Parathyroid adenoma (tissue), 2 donors: ENCODE measurements at regions not wholly inside any gene's neighbourhood (a gene's known extent, or its start where the extent isn't known, plus 50 kb on each side); places are given as distances from the start of the nearest gene placed in this dataset.

Experiments used
- H2AFZ ChIP-seq: fragments of 300-600 bp; sonication (generic); one replicate; pipeline ENCODE4 v1.7.0; 2017; ENCODE audit warnings: antibody characterized with exemption, mild to moderate bottlenecking
- H3K27ac ChIP-seq: fragments of 300-600 bp; sonication (generic); one replicate; pipeline ENCODE4 v1.7.0; 2017
- H3K27me3 ChIP-seq: fragments of 300-600 bp; sonication (generic); one replicate; pipeline ENCODE4 v1.7.0; 2017; ENCODE audit warnings: low read length; ENCODE audit not compliant: control insufficient read depth, insufficient read depth
- H3K36me3 ChIP-seq: fragments of 300-600 bp; sonication (generic); one replicate; pipeline ENCODE4 v1.7.0; 2017; ENCODE audit warnings: low read length; ENCODE audit not compliant: control insufficient read depth, insufficient read depth
- H3K4me1 ChIP-seq: fragments of 300-600 bp; sonication (generic); one replicate; pipeline ENCODE4 v1.7.0; 2017; ENCODE audit warnings: control low read depth
- H3K4me2 ChIP-seq: fragments of 300-600 bp; sonication (generic); one replicate; pipeline ENCODE4 v1.7.0; 2017; ENCODE audit warnings: low read length
- H3K4me3 ChIP-seq: fragments of 300-600 bp; sonication (generic); one replicate; pipeline ENCODE4 v1.7.0; 2017; ENCODE audit warnings: low read depth, low read length
- H3K79me2 ChIP-seq: fragments of 300-600 bp; sonication (generic); one replicate; pipeline ENCODE4 v1.7.0; 2017; ENCODE audit warnings: control low read depth
- H3K9ac ChIP-seq: fragments of 300-600 bp; sonication (generic); one replicate; pipeline ENCODE4 v1.7.0; 2017; ENCODE audit warnings: mild to moderate bottlenecking
- H3K9me3 ChIP-seq: fragments of 300-600 bp; sonication (generic); one replicate; pipeline ENCODE4 v1.7.0; 2017; ENCODE audit warnings: low read length; ENCODE audit not compliant: control insufficient read depth
- CTCF ChIP-seq: fragments of 300-600 bp; sonication (generic); IDR thresholded peaks from one replicate; pipeline ENCODE4 v1.7.0; 2017; ENCODE audit warnings: antibody characterized with exemption, mild to moderate bottlenecking
- donor health status: primary hyperparathyroidism.

GRCh38 chr19:29271911-29272310, 59.0 kb upstream of the UQCRFS1 start:
- no peak overlapping the region for H3K4me2 ChIP-seq
- no peaks in the 10 kb centered on the region for H3K36me3 ChIP-seq
- peaks cover 3% of the 10 kb centered on the region for H3K27me3 ChIP-seq
- TF ChIP-seq CTCF = no peak
- H3K9ac ChIP-seq = no peak overlapping the region
- no peaks in the 10 kb centered on the region for H3K79me2 ChIP-seq
- H3K27ac ChIP-seq = no peak overlapping the region
- H3K4me1 ChIP-seq = no peaks in the 10 kb centered on the region
- H3K4me3 ChIP-seq = no peak overlapping the region
- no peak overlapping the region for H2AFZ ChIP-seq
- H3K9me3 ChIP-seq = no peaks in the 10 kb centered on the region

GRCh38 chr19:29273000-29273640, 60.2 kb upstream of the UQCRFS1 start:
- H3K79me2 ChIP-seq = no peaks in the 10 kb centered on the region
- no peaks in the 10 kb centered on the region for H3K36me3 ChIP-seq
- no peak overlapping the region for H3K27ac ChIP-seq
- H2AFZ ChIP-seq = no peak overlapping the region
- peaks cover 3% of the 10 kb centered on the region for H3K27me3 ChIP-seq
- H3K4me2 ChIP-seq = no peak overlapping the region
- no peaks in the 10 kb centered on the region for H3K4me1 ChIP-seq
- no peaks in the 10 kb centered on the region for H3K9me3 ChIP-seq
- no peak overlapping the region for H3K4me3 ChIP-seq
- no peak for TF ChIP-seq CTCF
- H3K9ac ChIP-seq = no peak overlapping the region

GRCh38 chr19:29275266-29275665, 62.3 kb upstream of the UQCRFS1 start:
- Histone ChIP-seq H3K9me3 (no peaks in the 10 kb centered on the region), H3K27me3 (peaks cover 3% of the 10 kb centered on the region), H3K4me3 (no peak overlapping the region), H3K36me3 (no peaks in the 10 kb centered on the region), H3K4me1 (no peaks in the 10 kb centered on the region), H3K9ac (no peak overlapping the region), H3K79me2 (no peaks in the 10 kb centered on the region), H3K27ac (no peak overlapping the region), H2AFZ (no peak overlapping the region), H3K4me2 (no peak overlapping the region)
- TF ChIP-seq CTCF = no peak

GRCh38 chr19:29277102-29277501, 64.2 kb upstream of the UQCRFS1 start:
- Histone ChIP-seq H3K79me2 (no peaks in the 10 kb centered on the region), H3K4me3 (no peak overlapping the region), H3K4me1 (no peaks in the 10 kb centered on the region), H3K9ac (no peak overlapping the region), H3K36me3 (no peaks in the 10 kb centered on the region), H3K9me3 (no peaks in the 10 kb centered on the region), H2AFZ (no peak overlapping the region), H3K27me3 (peaks cover 3% of the 10 kb centered on the region), H3K4me2 (no peak overlapping the region), H3K27ac (no peak overlapping the region)
- TF ChIP-seq CTCF = no peak

GRCh38 chr19:29278716-29279115, 65.8 kb upstream of the UQCRFS1 start:
- Histone ChIP-seq H3K4me2 (no peak overlapping the region), H3K36me3 (no peaks in the 10 kb centered on the region), H3K9ac (no peak overlapping the region), H3K79me2 (no peaks in the 10 kb centered on the region), H3K9me3 (no peaks in the 10 kb centered on the region), H3K4me3 (no peak overlapping the region), H2AFZ (no peak overlapping the region), H3K27me3 (peaks cover 3% of the 10 kb centered on the region), H3K27ac (no peak overlapping the region), H3K4me1 (no peaks in the 10 kb centered on the region)
- TF ChIP-seq CTCF = no peak
